ENCODE measurements at regions not wholly inside any gene's neighbourhood (a gene's known extent, or its start where the extent isn't known, plus 50 kb on each side); places are given as distances from the start of the nearest gene placed in this dataset.

DNA sequence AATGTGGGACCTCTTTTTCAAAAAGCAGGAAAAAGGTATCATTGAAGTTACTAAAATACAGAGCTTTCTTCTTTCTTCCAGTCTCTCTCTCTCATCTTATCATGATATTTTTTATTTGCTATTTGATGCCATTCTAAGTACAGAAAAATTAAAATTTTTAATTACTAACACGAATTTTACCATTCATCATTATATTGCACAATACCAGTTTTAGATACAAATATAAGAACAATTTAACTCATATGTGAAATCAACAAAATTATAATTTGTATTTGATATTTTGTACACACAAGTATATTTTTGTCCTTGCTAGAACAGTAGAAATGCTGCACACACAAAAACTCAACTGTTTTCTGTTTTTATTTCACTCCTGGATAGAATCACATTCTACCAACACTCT, 112.2 kb downstream of the OAT start:
- Mint-ChIP-seq H3K4me3 (no peak overlapping the region), H3K9me3 (peaks cover 0 to under 1% (median 0%) of the 10 kb centered on the region in 7 donors), H3K36me3 (no peaks in the 10 kb centered on the region), H3K27me3 (no peaks in the 10 kb centered on the region), H3K4me1 (no peaks in the 10 kb centered on the region), H3K27ac (no peak overlapping the region)
- no peak for DNase-seq
- ATAC-seq (ENCODE audit: low read depth in 2 of 2) = no peak

DNA sequence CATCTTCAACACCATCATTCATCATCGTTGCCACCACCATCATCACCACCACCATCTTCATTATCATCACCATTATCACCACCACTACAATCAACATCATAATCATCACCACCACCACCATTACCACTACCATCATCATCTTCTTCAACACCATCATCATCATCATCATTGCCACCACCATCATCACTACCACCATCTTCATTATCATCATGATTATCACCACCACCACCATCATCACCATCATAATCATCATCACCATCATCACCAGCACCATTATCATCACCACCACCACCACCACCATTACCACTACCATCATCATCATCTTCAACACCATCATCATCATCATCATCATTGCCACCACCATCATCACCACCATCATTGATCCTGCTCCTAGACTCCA, 112.7 kb downstream of the OAT start:
- Mint-ChIP-seq H3K27ac (no peak overlapping the region), H3K27me3 (no peaks in the 10 kb centered on the region), H3K4me3 (no peak overlapping the region), H3K9me3 (peaks cover 0 to 5% (median 1%) of the 10 kb centered on the region in 7 donors), H3K36me3 (peaks cover 0 to under 1% of the 10 kb centered on the region in 2 donors), H3K4me1 (no peaks in the 10 kb centered on the region)
- DNase-seq = no peak
- ATAC-seq (ENCODE audit: low read depth in 2 of 2) = no peak

DNA sequence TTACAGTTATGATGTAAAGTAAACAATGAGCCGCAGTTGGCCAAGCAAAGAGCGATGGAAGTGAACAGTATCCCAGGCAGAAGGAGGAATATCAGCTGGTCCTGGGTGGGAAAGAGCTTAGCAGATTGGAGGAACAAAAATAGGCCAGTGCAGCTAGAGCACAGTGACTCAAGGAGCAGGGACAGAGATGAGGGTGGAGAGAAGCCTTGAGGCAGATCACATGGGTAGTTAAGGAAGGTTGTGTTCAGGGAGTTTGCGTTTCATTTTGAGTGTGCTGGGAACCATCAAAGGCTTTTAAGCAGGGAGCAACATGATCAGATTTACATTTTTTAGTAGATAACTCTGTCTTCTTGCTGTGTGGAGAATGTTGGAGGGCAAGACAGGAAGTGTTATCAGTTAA, 113.6 kb downstream of the OAT start:
- H3K4me3 Mint-ChIP-seq = no peak overlapping the region
- DNase-seq = no peak
- peaks cover 3 to 13% (median 8%) of the 10 kb centered on the region in 7 donors for H3K9me3 Mint-ChIP-seq
- peaks cover 0 to 9% of the 10 kb centered on the region in 2 donors for H3K36me3 Mint-ChIP-seq
- H3K27me3 Mint-ChIP-seq = no peaks in the 10 kb centered on the region
- no peak for ATAC-seq (ENCODE audit: low read depth in 2 of 2)
- H3K27ac Mint-ChIP-seq = no peak overlapping the region
- H3K4me1 Mint-ChIP-seq = no peaks in the 10 kb centered on the region

- DNase-seq (no peak), ATAC-seq (ENCODE audit: low read depth in 2 of 2) (no peak)
- Mint-ChIP-seq H3K4me1 (no peaks in the 10 kb centered on the region), H3K9me3 (peaks cover 3 to 16% (median 10%) of the 10 kb centered on the region in 7 donors), H3K36me3 (peaks cover 0 to 12% of the 10 kb centered on the region in 2 donors), H3K4me3 (no peak overlapping the region), H3K27ac (no peak overlapping the region), H3K27me3 (no peaks in the 10 kb centered on the region)
Observed at GRCh38 chr10:124303662-124304418, 114.9 kb downstream of the OAT start.

DNA sequence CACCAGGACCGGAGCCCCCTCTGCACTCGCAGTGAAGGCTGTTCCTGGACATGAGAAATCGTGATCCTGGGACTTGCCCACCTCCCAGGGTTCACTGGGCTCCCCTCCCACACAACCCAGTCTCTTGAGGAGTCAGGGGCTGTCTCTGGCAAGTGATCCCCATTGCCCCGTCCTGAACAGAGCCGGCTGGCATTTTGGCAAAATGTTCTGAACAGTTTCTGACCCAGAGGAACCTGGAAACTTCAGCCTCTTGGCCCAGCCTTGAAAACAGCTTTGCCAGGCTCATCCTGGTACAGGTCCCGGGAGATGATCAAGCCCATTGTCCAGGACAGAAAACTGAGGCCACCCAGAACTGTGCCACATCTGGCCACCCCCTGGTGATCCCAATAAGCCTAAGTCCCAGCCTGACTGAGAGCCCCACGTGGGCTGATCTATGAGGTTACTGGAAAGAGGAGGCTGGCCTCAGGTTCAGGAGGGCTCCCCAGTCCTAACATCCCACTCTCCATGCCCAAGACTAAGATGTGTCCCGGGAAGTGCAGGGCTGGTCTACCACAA, 115.7 kb downstream of the OAT start:
- Mint-ChIP-seq H3K27me3 (no peaks in the 10 kb centered on the region), H3K4me3 (no peak overlapping the region), H3K4me1 (no peaks in the 10 kb centered on the region), H3K9me3 (peaks cover 3 to 16% (median 10%) of the 10 kb centered on the region in 7 donors), H3K27ac (peak overlapping the region in 1 of 6 donors; percentile 67), H3K36me3 (peaks cover 0 to 12% of the 10 kb centered on the region in 2 donors)
- no peak for ATAC-seq (ENCODE audit: low read depth in 2 of 2)
- DNase-seq = no peak

DNA sequence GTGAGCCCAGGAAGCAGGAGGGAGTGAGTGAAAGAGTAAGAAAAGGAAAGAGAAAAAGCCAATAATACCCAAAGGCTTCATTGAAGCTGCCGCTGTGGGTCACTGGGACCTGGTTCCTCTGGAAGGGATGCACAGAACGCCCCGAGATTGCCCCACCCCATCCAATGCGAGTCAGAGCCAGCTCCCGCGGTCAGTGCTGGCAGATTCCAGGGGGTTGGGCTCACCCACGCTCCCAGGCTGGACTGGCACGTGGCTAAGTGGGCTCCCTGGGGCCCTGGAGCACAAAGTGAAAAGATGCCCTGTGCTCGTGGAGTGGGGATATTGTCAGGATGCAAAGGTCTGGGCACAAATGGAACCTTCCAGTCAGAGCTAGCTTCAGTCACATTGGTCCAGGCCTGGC, 117.0 kb downstream of the OAT start:
- Mint-ChIP-seq H3K4me3 (no peak overlapping the region), H3K27me3 (peaks cover 0 to 4% (median 0%) of the 10 kb centered on the region in 3 donors), H3K36me3 (peaks cover 0 to 19% of the 10 kb centered on the region in 2 donors), H3K4me1 (no peaks in the 10 kb centered on the region), H3K27ac (no peak overlapping the region), H3K9me3 (peaks cover 6 to 16% (median 10%) of the 10 kb centered on the region in 7 donors)
- ATAC-seq (ENCODE audit: low read depth in 2 of 2) (no peak), DNase-seq (no peak)

DNA sequence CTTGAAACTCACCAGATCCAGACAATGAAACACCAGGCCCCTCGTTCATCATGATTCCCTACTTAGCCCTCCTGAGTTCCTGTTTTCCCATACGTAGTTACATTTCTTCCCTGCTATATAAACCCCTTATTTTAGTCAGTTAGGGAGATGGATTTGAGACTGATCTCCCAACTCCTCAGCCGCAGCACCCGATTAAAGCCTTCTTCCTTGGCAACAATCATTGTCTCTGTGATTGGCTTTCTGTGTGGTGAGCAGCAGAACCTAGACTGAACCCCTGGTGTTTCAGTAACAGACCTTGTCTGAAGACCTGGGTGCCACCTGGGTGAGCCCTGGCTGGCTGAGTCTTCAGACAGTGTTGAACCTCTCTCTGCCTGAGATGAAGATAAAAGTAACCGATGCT, 118.0 kb downstream of the OAT start:
- H3K27me3 Mint-ChIP-seq = peaks cover 0 to 4% (median 0%) of the 10 kb centered on the region in 3 donors
- H3K9me3 Mint-ChIP-seq = peaks cover 6 to 16% (median 10%) of the 10 kb centered on the region in 7 donors
- H3K4me3 Mint-ChIP-seq = no peak overlapping the region
- ATAC-seq (ENCODE audit: low read depth in 2 of 2) (no peak), DNase-seq (no peak)
- H3K36me3 Mint-ChIP-seq = peaks cover 0 to 19% of the 10 kb centered on the region in 2 donors
- H3K27ac Mint-ChIP-seq = no peak overlapping the region
- H3K4me1 Mint-ChIP-seq = no peaks in the 10 kb centered on the region

DNA sequence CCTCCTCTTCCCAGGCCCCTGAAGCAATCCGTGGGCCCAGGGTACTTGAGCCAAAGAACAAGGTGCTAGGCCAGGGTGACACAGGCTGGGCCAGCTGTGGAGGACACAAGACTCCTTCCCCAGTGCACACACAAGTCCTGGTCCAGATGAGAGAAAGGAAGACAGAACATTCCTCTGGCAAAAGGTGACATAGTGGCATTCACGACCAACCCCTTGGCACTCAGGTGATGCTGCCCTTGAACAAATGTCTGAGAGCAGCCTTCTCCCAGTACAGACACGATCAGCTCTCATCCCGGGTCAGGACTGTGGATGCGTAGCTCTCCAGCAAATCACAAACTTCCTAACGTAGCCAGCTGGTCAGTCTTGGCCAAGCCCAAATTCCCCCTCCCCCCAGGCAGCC, 118.5 kb downstream of the OAT start:
- Mint-ChIP-seq H3K27me3 (peaks cover 0 to 4% (median 0%) of the 10 kb centered on the region in 3 donors), H3K4me1 (no peaks in the 10 kb centered on the region), H3K27ac (no peak overlapping the region), H3K4me3 (peak overlapping the region in 1 of 8 donors; percentile 22), H3K36me3 (peaks cover 0 to 19% of the 10 kb centered on the region in 2 donors), H3K9me3 (peaks cover 6 to 16% (median 10%) of the 10 kb centered on the region in 7 donors)
- DNase-seq (no peak), ATAC-seq (ENCODE audit: low read depth in 2 of 2) (no peak)

GRCh38 chr10:124299696-124300095, 119.0 kb downstream of the OAT start:
- DNase-seq = no peak
- no peak for ATAC-seq (ENCODE audit: low read depth in 2 of 2)
- Mint-ChIP-seq H3K4me1 (no peaks in the 10 kb centered on the region), H3K4me3 (peak overlapping the region in 1 of 8 donors; percentile 16), H3K27me3 (peaks cover 0 to 4% (median 0%) of the 10 kb centered on the region in 3 donors), H3K36me3 (peaks cover 0 to 19% of the 10 kb centered on the region in 2 donors), H3K9me3 (peaks cover 6 to 16% (median 10%) of the 10 kb centered on the region in 7 donors), H3K27ac (no peak overlapping the region)

GRCh38 chr10:124298891-124299290, 119.8 kb downstream of the OAT start:
- H3K27me3 Mint-ChIP-seq = peaks cover 0 to 4% (median 0%) of the 10 kb centered on the region in 3 donors
- peaks cover 6 to 16% (median 10%) of the 10 kb centered on the region in 7 donors for H3K9me3 Mint-ChIP-seq
- no peak overlapping the region for H3K27ac Mint-ChIP-seq
- H3K36me3 Mint-ChIP-seq = peaks cover 0 to 19% of the 10 kb centered on the region in 2 donors
- H3K4me1 Mint-ChIP-seq = no peaks in the 10 kb centered on the region
- DNase-seq (no peak), ATAC-seq (ENCODE audit: low read depth in 2 of 2) (no peak)
- no peak overlapping the region for H3K4me3 Mint-ChIP-seq

GRCh38 chr10:124296813-124297788, 121.6 kb downstream of the OAT start:
- Mint-ChIP-seq H3K27ac (no peak overlapping the region), H3K4me1 (no peaks in the 10 kb centered on the region), H3K27me3 (peaks cover 0 to 4% (median 0%) of the 10 kb centered on the region in 3 donors), H3K36me3 (peaks cover 0 to 19% of the 10 kb centered on the region in 2 donors), H3K9me3 (peaks cover 6 to 16% (median 10%) of the 10 kb centered on the region in 7 donors), H3K4me3 (no peak overlapping the region)
- no peak for ATAC-seq (ENCODE audit: low read depth in 2 of 2)
- DNase-seq = no peak

GRCh38 chr10:124296121-124296812, 122.5 kb downstream of the OAT start:
- peaks cover 4 to 16% (median 10%) of the 10 kb centered on the region in 7 donors for H3K9me3 Mint-ChIP-seq
- H3K4me1 Mint-ChIP-seq = no peaks in the 10 kb centered on the region
- peak overlapping the region in 1 of 6 donors; percentile 11 for H3K27ac Mint-ChIP-seq
- no peak for DNase-seq
- peaks cover 0 to 4% (median 0%) of the 10 kb centered on the region in 3 donors for H3K27me3 Mint-ChIP-seq
- no peak for ATAC-seq (ENCODE audit: low read depth in 2 of 2)
- peaks cover 0 to 19% of the 10 kb centered on the region in 2 donors for H3K36me3 Mint-ChIP-seq
- no peak overlapping the region for H3K4me3 Mint-ChIP-seq

Measured in naive B cell (primary cell).